HG02981 (cell line): ENCODE measurements at regions not wholly inside any gene's neighbourhood (a gene's known extent, or its start where the extent isn't known, plus 50 kb on each side); places are given as distances from the start of the nearest gene placed in this dataset.

Experiments used
- ATAC-seq: cut with Tn5 transposase; IDR thresholded peaks from one replicate; pipeline ENCODE4 v1.9.1; 2021; ENCODE audit warnings: mild to moderate bottlenecking, moderate library complexity; ENCODE audit not compliant: unreplicated experiment

DNA sequence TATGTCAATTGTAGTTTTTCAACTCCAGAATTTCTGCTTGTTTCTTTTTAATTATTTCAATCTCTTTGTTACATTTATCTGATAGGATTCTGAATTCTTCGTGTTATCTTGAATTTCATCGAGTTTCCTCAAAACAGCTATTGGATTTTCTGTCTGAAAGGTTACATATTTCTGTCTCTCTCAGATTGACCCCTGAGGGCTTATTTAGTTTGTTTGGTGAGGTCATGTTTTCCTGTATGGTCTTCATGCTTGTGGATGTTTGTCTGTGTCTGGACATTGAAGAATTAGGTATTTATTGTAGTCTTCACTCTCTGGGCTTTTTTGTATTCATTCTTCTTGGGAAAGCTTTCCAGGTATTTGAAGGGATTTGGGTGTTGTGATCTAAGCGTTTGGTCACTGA is 85.6 kb downstream of the SNAPC1 start:
- ATAC-seq, result no peak

DNA sequence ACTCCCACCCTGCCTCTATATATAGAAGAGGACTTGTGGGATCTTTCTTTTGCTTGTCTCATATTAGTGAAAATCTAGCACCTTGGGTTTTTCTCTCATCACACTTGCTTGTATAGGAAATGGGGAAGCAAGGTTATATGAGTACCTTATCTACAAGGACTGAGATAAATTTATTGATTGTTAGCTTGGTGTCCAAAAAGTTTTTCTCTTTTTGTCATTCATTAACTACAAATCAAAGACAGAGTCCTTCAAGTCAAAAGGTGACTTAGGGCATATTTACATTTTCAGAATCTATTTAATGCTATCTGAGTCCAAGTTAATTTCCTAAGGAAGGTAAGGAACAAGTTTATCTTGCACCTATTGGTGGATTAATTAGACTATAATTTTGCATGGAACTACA is 92.7 kb downstream of the SNAPC1 start:
- ATAC-seq, result no peak

DNA sequence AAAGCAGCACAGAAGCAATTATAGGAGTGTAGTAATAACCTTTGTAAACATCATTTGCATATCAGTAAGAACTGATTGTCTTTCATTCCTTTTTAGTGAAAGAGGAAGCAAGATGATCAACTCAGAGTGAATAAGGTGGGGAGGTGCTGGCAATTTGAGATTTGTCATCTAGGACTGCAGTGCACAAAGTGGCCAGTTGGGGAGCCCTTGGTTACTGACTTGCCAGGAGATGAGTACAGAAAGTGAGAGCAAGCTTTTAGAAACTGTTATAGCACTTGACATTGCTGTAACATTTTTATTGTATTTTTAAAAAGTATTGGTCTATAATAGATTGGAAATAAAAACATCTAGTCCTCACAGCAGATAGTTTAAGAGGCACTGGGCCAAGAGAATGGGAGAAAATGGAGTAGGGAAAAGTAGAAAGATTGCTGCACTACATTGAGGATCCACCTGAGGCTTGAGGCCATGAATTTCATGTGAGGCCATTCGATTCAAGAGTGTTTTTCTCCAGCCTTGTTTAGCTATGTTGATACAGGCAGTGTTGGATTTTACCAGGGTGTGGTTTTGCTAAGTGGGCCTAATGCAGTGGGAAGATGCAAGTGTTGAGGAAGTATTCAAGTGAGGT is 98.2 kb downstream of the SNAPC1 start:
- peak; percentile 97 for ATAC-seq

DNA sequence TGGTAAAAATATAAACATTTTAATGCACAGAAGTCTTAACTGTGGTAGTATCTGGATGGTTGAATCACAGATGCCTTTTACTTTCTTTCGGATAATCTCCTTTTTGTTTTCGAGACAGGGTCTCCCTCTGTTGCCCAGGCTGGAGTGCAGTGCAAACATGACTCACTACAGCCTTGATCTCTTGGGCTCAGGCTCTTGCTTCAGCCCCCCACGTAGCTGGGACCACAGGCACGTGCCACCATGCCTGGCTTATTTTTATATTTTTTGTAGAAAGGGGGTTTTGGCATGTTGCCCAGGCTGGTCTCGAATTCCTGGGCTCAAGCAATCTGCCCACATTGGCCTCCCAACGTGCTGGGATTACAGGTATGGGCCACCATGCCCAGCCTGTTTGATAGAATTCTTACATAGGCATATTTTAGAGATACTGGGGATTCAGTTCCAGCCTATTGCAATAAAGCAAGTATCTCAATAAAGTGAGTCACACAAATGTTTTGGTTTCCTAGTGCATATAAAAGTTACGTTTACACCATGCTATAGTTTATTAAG is 99.2 kb downstream of the SNAPC1 start:
- no peak for ATAC-seq

DNA sequence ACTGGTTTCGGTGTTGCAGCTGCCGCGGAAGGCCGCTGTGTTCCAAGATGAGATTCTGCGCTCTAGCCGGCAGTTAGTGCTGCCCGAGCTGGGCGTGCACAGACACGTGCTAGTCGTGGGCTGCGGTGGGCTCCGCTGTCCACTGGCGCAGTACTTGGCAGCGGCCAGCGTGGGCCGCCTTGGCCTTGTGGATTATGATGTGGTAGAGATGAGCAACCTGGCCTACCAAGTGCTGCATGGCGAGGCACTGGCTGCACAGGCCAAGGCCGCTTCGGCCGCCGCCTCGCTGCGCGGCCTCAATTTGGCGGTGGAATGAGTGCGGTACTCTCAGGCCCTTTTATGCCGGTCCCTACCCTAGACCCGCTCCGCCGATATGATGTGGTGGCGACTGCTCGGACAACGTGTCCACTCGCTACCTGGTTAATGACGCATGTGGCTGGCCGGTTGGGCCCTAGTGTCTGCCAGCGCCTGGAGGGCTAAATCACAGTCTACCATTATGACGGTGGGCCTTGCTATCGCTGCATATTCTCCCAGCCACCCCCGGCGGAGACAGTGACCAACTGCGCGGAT is 102.2 kb downstream of the SNAPC1 start:
- ATAC-seq, result no peak

DNA sequence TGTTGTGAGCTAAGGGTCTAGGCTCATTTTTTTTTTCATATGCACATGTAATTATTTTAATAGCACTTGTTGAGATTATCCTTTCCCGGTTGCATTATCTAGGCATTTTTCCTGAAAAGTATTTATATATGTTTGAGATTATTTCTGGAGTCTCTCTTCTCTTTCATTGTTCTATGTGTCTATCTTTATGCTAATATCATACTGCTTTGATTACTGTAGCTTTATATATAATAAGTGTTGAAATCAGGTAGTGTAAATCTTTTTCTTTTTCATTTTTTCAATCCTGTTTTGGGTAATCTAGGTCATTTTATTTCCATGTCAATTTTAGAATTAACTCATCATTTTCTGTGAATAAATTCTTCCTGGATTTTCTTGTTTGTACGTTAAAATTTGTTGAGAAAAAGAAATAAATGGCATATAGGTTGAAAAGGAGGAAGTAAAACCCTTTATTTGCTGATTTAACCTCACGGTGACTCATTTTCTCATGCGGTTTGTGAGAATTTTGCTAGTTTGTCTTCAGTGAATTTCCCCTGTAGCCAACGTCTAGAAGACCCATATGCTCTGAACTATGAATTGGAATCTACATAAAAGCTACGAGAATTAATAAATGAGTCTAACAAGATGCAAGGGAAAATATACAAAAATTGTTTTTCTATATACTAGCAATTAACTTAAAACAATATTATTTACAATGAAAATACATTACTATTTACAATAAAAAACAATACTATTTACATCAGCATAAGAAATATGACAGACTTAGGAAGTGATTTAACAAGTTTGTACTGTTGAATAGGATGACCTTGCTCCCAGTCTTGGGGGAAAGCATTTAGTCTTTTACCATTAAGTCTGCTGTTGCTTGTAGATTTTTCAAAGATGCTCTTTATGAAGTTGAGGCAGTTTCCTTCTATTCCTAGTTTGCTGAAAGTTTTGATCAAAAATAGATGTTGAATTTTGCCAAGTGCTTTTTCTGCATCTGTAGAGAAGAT is 105.0 kb downstream of the SNAPC1 start:
- ATAC-seq, result peak; percentile 97

DNA sequence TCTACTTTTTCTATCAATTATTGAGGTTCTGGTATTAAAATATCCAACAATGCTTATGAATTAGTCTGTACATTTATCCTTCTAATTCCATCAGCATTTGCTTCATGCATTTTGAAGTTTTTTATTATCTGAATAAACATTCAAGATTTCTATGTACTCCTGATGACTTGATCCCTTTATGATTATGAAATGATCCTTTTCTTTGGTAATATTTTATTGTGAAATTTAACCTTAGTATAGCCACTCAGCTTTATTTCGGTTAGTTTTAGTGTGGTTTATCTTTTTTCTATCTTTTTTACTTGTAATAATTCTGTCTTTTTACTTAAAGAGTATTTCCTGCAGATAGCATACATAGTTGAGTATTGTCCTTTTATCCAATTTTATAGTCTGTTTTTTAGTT is 106.6 kb downstream of the SNAPC1 start:
- no peak for ATAC-seq

DNA sequence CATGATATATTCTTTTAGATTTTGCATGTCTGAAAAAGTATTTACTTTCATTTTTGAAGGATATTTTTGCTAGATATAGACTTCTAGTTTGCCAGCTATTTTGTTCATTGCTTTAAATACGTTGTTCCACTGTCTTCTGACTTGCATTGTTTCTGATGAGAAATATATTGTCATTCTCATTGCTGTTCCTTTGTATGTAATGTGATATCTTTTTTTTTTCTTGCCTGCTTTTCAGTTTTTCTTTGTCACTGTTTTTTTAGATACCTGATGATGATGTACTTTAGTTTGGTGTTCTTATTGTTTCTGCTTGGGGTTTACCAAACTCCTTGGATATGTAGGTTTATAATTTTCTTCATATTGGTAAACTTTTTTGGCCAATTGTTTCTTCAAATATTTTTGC is 107.9 kb downstream of the SNAPC1 start:
- no peak for ATAC-seq

DNA sequence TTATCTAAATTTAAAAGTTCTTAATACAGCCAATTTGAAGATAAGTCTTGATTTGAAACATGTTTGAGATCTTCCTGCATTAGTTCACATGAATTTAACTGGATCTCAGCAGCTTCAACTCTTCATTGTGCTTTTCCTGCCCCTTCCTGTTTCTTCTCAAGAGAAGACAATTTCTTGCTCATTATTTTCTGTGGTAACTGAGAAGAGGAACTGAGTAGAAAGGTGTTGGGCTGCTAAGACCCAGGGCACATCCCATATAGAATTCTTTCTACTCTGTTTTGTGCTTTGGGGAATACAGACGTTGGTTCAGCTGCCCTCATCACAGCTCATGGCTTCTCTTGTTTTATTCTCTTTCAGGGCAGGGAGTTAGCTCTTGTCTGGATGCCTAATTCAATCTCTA is 110.2 kb downstream of the SNAPC1 start:
- peak; percentile 98 for ATAC-seq

DNA sequence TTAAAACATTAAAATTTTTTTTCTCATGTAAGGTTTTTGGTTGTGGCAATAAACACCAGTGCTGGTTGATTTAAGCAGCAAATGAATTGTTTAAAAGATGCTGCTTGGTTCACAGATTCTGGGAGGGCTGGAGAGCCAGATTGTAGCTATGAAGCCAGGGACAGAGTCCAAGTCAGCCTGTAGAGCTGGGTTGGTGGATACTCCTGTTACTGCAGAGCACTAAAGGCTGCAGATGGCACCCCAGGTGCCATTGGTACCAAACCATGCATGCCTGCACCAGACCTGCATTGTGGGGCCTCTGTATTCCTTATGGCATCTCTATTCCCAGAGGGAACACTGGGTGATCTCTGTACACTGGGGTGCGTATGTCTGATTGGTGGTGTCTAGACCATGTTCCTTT is 113.3 kb downstream of the SNAPC1 start:
- no peak for ATAC-seq

DNA sequence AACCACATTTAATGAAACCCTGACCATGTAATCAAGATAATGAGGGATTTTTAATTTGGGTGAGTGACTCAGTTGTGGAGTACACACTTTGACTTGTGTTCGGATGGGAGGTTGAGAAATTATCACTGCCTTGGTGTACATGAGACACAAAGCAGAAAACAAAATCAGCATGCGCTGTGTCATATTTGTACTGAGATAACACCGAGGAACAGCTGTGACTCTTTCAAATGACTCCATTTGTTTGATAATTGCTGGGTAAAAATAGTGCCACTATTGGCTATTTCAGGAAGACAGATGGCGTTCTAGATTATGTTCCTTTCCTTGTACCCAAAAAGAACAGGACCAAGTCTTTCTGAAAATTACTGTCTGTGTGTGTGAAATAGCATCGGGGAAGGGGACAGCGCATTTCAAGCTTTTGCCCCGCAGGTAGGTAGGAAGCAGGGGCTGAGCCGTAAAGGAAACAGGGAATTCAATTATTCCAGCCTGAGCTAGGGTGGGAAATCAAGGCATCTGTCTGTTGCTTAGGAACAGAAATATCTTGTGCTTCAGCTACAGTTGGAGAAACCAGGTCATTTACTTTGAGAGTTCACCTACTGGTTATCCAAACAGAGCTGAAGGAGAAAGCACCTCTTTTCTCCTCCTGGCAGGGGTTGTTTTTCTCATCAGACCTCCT is 114.3 kb downstream of the SNAPC1 start:
- no peak for ATAC-seq

DNA sequence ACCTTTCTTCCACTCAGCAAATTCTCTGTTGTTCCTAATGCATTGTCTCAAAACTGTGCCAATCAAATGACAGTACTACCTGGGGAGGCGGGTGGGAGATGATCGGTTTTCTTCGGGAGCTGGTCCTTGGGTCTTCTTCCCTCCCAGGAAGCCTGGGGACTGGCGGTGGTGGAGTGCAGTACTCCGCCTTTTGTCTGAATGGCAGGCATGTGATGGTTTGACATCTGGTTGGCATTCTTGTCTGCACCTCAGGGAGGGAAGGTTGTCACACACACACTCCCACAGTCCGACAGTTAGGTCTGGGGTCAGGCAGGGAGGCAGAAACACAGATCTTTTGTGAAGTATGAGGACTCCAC is 114.8 kb downstream of the SNAPC1 start:
- ATAC-seq, result no peak

DNA sequence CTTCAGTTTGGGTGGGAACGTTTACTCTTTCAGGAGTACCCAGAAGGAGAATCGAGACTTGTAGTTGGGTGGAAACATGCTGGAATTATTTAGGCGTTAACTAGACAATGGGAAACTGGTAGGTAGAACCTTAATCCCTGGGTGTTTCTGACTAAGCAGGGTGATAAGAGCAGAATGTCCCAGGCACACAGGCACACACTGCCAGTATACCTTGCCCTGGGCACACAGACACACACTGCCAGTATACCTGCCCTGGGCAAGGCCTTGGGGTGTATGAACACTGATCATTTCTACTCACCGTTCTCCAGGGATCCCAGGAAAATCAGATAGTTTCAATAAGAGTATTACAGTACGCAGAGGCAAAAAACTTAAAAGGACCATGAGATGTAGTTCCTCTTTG is 115.5 kb downstream of the SNAPC1 start:
- no peak for ATAC-seq

DNA sequence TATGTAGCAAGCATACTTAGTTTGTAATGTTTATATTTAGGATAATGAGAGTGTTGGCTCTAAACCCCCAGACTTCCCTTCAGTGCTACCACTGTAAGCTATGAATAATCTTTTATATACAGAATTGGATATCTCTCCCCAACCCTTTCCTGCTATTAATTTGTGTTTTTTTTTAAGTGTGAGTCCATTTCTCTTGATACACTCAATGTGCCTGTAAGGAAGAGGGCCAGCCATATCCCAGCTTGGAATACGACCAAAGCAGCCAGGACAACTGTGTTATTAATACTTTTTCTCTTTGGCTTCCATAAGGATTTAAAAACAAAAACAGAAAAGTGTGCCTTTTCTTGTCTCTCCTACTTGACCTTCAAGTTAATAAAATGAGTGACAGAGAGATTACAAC is 116.7 kb downstream of the SNAPC1 start:
- no peak for ATAC-seq

DNA sequence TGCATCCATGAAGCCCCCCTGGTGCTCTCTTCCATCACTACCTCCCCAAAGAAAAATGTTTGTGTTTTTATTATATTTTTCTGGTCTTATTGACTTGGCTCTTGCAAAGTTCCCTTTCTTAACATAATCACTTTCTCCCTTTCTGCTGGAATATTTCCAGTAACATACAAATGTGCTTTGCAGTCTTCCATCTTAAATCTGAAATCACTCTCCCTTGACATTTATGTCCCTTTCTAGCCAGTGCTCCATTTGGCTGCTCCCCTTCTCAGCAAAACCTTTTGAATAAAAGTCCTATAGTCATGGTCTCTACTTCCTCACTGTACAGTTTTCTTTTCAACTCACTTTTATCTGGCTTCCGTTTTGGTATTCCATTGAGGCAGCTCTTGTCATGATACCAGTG is 118.8 kb downstream of the SNAPC1 start:
- no peak for ATAC-seq

DNA sequence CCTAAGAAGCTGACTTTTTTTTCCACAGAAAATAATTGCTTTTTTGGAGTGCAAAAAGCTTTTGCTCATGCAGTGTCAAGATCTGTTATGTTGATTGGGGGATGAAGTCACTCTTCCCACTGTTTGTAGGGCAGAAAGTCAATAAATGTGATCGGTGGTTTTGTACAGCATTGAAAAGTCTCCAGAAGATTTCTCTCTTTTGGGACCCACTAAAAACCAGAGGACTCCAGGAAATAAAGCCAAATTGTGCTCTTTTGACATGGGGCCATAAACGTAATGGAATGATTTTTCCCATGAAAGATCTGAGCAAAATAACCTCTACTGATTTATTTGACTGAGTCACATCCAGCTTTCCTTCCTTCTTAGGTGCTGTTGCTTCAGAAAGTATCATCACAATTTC is 122.5 kb downstream of the SNAPC1 start:
- ATAC-seq, result no peak

DNA sequence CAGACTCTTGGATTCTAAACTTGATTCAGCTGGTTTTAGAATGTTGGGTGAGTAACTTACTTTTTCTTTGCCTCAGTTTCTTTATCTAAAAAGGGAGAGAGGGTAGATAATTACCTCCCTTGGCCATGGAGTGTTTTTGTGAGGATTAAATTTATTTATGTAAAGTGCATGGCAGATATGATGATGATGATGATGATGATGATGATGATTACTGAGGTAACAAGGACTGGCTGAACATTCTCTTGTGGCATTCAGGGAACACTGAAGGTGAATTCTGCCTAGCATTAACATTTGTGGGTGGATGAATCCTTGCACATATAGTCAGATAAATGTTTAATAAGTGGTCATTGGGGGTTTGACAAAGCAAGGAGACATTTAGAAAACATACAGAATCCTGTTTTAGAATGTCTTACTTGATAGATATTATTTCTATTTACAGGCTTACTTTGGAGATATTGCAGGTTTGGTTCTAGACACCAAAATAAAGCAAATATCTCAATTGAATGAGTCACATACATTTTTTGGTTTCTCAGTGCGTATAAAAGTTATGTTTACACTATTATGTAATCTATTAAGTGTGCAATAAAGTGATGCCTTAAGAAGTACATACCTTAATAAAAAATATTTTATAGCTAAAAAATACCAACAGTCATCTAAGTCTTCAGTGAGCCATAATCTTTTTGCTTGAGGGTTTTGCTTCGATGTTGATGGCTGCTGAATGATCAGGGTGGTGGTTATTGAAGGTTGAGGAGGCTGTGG is 123.2 kb downstream of the SNAPC1 start:
- no peak for ATAC-seq

DNA sequence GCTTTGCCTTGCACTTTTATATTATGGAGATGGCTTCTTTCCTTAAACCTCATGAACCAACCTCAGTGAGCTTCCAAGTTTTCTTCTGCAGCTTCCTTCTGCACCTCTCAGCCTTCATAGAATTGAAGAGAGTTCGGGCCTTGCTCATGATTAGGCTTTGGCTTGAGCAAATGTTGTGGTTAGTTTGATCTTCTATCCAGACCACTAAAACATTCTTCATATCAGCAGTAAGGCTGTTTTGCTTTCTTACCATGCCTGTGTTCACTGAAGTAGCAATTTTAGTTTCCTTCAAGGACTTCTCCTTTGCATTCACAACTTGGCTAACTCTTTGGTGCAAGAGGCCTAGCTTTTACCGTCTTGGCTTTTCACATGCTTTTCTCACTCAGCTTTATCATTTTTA is 125.4 kb downstream of the SNAPC1 start:
- no peak for ATAC-seq

DNA sequence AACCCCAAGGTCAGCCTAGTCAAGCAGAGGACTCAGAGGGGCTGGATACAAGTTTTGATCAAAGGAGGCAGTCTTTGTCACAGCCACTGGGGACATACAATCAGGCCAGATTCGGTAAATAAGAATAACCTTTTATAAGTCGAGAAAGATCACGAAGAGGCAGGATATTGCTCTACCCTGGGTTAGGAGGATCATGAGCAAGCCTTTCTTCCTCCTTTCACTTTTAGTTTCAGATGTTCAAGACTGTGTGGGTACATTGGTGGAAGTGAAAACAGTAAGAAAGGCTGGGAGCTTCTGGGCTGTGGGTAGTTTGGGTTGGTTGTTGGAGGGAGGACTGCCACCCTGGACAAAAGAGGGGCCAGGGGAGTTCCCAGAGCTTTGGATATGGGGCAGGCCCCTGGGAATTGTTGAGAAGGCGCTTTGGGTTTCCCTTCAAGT is 127.7 kb downstream of the SNAPC1 start:
- peak; percentile 99 for ATAC-seq

DNA sequence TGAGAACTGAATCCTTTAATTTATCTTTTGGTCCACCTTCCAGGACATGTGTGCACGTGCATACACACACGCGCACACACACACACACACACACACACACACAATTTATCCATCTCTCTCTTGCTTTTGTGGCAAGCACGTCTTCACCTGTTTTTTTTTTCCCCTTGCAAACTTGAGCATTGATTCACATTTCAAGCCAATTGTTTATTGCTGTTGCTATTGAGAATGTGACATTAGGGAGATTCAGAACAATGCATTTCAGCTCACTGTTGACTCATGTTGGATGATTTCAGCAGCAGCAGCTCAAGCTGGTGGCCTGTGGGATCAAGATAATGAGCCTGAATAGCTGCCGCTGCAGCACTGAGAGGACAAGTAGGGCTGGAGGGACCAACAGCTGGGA is 128.9 kb downstream of the SNAPC1 start:
- ATAC-seq, result no peak
